ENCODE measurements at regions not wholly inside any gene's neighbourhood (a gene's known extent, or its start where the extent isn't known, plus 50 kb on each side); places are given as distances from the start of the nearest gene placed in this dataset.

DNA sequence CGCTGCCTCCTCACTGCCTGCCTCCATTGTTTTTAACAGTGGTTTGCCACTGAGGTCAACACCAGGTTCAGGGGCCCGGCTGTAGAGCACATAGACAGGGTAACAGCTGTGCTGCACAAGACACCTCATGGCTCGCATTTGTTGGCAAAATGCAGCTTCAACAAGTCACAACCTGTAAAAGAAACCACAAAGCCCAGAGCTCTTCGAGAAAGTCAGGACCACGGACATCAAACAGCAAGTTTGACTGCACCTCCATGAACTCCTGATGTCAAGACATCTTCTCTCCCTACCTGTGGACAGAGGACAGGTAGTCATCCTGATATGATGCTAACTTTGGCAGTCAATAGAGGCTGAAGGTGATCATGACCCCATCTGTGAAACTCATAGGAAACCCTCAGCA, 142.4 kb upstream of the SOX9 start:
- no peak for DNase-seq (ENCODE audit: low read depth)

DNA sequence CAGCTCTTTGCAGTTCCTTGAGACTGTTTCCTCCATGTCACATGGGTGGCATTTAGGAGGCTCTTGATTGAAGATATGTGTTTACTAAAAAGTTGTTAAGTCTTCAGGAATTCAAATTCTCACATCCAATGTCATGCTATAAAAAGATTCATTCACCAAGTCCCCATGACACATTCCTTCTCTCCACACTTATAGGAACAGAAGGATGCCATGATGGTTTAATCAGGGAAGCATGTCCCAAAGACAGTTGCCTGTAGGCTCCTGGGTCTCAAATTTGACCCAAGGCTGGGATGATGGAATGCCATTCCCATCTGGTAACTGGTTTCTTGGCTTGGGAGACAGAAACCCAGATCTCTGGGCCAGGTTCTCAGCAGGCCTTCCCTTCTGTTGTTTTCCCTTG, 140.6 kb upstream of the SOX9 start:
- no peak for DNase-seq (ENCODE audit: low read depth)

DNA sequence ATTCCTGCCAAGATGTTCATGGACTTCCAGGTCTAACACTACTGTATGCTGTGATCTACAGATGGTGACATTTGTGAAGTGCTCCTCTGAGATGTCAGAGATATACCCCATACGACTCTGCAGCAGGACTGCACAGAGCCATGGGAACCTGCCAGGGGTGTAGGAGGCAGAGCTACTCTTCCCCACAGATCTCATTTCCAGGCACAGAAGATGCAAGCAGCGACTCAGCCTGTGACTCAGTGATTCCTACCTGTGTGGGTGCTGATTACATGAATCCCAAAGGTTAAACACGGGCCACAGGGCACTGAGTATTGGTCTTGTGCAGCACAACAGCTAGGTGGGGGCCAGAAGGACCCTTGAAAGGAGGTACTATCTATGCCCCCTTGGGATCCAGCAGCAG, 137.0 kb upstream of the SOX9 start:
- no peak for DNase-seq (ENCODE audit: low read depth)

DNA sequence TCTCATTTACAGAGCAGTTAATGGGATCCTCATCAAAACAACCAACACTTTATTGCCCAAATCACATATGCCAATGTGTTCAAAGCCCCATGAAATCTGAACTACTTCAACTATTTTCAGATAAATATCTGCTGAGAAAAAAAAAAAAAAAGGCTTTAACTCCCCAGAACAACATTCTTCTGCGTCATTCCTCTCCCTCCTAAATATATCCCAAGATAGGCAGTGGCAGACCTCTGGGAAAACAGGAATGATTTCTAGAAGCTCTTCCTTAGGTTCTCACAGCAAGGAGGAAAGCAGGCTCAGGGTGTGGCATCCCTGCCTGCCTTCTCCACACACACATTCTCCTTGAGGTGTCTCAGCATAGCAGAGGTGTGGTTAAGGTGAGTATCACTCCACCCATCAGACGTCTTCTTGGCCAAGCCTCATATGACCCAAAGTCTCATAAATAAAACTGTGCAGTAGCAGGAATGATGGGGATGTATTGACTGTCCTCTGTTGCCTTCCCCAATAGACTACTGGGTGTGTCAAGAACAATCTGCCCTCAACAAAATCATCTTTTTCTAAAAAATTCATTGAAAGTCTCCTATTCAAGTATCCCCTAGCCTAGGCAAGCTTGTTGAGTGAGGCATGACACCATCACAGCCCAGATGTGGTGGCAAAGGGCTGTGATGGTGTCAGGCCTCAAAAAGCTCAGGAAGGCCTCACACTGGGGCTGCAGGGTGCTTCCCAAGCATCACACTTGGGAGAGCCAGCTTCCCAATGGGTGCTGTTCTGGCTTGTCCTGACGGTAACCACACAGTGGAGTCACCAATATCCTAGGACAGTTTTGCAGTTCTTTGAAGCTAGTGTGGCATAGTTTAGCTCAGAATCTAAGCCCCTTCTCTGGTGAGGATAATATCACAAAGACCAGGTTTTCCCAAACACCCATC, 135.4 kb upstream of the SOX9 start:
- DNase-seq (ENCODE audit: low read depth), result no peak

DNA sequence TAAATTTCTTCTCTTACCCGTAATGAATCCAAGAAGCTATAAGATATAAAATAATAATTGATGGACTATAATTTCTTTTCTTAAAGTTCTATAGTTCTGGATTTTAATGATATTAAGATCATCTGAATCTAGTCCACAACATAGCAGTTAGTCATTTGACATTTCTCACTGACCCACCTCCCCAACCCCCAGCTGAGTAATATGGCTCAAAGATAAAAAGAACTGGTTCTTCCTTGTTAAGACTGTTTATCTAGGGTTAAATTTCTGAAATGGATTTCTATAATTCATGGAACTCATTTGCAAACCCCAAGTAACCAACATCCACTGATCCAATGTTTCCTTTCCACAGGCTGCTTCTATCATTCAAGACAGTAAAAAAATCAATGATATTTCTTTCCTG, 133.9 kb upstream of the SOX9 start:
- DNase-seq (ENCODE audit: low read depth), result no peak

DNA sequence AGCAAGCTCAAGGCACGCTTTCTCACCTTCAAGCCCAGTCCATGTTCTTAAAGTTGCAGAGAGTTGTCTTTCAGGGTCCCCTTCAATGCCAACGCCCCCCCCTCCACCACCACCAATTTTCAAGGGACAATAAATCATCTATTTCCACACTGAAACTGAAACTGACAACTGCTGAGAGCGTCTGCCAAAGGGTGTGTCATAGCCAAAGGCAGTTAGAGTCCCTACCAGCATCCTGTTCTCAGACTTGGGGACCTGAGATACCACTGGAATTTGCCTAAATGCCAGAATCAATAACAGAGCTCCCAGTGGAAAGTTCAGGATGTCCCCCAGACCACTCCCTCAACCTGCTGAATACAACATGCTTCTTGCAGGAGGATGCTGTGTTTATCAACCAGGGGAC, 133.2 kb upstream of the SOX9 start:
- no peak for DNase-seq (ENCODE audit: low read depth)

DNA sequence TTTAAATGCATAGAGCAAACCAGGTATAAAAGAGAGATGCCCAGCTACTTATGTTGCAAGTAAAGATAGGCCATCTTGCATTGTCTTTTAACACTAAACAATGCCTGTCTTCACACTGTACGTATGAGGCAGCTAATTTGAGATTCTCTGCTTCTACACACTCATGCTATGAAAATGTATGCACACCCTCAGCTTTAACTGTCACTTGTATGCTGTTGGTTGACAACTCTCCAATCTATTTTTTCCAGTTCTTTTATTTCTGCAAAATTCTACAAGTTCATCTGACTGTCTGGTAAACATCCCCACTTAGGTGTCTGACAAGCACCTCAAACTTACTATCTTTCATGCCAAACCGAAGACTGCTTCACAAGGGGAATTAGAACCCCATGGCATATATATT, 131.7 kb upstream of the SOX9 start:
- no peak for DNase-seq (ENCODE audit: low read depth)

DNA sequence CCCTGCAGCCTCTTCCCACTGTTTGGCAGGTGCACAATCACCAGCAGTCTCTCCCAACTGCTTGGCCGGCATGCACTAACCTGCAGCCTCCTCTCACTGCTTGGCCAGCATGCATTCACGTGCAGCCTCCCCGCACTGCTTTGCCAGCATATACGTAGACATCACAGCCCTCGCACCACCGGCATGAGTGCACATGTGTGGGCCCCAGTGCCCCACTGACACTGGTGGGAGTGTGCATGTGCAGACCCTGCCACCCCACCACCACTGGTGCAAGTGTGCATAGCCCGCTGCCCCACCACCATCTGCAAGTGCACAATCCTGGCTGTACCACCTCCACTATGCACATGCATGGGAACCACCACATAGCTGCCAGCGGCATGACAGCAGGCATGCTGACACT, 127.5 kb upstream of the SOX9 start:
- DNase-seq (ENCODE audit: low read depth), result no peak

DNA sequence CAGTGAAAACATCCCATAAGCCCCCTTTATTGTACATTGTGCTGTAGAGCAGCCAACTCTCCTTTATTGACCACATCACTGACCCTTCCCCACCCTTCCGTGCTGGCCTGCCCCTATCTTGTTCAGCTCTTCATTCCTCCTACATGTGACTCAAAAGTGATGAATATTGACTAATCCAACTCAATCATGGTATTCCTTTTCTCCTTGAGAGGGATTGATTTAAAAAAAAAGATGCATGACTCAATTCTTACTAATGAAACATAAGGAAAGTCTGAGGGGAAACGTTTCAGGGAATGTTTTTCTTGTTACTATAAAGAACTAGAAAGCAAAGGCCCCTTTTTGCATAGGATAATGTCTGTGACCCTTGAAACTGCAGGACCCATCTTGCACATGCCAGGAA, 125.2 kb upstream of the SOX9 start:
- DNase-seq (ENCODE audit: low read depth), result no peak

DNA sequence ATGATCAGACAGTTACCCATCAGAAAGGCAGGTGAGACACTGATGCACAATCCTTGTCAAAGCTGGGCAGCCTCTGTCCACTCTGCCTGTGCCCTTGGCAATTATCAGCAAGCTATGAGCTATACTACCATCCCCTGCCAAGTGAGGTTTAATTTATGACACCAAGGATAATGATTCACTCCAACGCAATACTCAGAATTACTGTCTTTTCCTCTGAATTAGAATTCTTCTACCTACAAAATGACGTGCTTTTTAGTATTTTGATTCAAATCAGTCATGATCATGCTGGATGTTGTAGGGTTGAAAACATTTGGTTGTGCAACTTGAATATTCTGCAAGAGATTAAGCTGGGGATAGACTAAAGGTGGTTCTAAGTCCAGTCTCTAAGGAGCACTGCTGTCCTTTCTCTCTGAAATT, 116.8 kb upstream of the SOX9 start:
- DNase-seq (ENCODE audit: low read depth), result no peak

DNA sequence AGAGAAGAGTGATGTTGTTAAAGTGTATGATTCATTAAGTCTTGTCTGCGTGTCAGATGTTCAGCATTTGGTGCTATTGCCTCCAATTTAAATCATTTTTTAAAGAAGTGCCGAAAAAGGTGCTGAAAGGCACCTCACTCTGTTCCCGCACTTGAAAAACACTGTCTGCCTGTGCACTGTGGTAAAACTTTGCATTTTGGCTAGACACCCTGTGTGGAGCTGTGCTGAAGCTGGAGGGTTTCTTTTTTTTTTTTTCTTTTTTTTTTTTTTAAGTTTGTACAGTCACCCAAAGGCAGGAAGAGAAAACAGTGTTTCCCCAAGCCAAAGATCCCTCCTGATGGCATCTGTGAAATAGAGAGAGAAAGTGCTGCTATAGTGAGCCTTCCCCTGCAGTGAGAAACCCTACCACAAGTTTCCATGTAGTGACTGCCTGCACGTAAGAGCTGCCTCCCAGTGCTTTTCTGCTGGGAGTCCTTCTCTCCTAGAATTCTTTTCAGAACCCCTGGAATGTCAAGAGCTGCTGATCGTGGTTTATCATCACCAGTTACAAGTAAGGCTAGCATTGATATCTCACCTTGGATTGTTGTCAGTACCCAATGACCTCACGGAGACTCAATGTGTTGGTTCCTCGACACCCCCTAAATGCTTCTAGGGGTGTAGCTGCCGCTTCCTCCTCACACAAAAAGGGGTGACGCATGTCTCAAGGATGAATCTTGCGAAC, 116.0 kb upstream of the SOX9 start:
- no peak for DNase-seq (ENCODE audit: low read depth)

DNA sequence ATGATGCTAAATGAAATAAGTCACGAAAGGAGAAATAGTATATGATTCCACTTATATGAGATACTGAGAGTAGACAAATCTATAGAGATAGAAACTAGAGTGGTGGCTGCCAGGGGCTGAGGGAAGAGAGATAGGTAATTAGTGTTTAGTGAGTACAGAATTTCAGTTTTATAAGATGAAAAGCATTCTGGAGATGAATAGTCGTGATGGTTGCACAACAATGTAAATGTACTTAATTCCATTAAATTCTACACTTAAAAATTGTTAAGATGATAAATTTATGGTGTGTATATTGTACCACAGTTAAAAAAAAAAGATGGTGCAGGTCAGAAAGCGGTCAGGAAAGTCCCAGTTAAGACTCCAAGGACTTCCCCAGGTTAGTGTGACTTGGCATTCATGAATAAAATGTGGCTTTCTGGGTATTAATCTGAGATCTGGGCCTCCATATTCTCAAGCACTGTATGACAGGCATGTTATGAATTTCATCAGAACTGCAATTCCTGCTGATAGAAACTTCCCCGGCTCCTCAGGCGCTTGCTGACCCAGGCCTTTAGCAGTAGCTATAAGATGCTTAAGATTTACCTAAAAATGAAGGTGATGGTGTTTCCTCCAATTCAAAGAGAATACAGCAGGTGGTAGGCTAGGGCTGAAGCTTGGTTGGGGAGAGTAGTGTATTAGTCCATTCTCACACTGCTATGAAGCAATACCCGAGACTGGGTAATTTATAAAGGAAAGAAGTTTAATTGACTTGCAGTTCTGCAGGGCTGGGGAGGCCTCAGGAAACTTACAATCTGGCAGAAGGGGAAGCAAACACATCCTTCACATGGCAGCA, 115.3 kb upstream of the SOX9 start:
- no peak for DNase-seq (ENCODE audit: low read depth)

DNA sequence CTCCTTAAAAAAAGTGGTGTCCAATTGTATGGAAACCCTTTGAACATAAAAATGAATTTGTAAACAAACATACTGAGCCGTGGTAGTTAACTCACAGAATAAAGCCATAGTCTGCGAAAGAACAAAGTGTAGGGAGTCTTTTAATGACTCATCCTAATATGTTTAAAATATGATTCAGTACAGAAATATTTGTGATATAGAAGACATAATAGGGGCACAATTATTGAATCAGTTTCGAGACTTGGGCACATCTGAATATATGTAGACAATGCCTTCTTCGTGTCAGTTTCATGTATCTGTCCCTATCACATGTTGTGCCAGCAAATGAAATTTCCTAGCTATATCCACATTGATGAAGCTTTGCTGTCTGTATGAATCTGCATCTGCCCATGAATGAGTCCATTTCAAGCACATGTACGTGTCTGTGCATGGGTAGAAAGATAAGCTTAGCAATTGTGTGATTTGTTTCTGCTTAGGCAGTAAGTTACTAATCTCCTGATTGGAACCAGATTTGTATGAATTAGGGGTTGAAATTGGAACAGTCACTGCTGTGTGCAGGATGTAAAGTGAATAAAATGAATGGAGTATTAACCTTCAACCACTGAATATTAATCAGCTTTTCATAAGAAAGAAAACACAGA, 112.5 kb upstream of the SOX9 start:
- no peak for DNase-seq (ENCODE audit: low read depth)

DNA sequence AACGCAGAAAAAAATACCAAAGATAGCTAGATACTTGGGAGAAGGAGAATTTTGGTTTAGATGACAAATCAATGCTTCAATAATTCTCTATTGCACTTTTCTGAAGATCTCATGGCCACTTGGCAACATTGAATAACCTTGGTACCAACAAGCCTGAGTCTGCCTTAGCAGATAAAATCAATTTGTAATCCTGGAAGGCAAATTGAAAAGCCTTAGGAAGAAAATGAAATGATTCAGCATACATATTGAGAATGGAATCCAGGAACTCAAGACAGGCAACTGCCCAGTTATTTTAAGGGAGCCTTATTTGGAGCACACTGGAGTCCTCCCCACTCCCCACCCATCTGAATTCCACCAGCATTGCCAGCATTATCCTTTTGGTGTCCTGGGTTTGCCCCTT, 109.3 kb upstream of the SOX9 start:
- no peak for DNase-seq (ENCODE audit: low read depth)

DNA sequence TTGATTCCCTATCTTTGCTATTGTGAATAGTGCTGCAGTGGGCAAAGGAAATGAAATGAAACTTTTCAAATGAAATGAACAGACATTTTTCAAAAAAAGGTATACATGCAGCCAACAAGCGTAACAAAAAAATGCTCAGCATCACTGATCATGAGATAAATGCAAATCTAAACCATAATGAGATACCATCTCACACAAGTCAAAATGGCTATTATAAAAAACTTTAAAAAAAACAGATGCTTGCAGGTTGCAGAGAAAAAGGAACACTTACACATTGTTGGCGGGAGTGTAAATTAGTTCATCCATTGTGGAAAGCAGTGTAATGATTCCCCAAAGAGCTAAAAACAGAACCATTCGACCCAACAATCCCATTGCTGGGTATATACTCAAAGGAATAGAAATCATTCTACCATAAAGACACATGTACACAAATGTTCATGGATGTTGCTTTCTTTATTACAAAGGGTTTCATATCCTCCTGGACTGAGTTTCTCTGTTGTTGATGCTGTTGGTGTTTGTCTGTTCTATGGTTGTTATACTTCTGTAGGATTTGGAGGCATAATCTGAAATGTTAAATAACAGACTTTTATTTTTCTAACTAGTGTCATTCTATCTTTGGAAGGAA, 99.3 kb upstream of the SOX9 start:
- no peak for DNase-seq (ENCODE audit: low read depth)

DNA sequence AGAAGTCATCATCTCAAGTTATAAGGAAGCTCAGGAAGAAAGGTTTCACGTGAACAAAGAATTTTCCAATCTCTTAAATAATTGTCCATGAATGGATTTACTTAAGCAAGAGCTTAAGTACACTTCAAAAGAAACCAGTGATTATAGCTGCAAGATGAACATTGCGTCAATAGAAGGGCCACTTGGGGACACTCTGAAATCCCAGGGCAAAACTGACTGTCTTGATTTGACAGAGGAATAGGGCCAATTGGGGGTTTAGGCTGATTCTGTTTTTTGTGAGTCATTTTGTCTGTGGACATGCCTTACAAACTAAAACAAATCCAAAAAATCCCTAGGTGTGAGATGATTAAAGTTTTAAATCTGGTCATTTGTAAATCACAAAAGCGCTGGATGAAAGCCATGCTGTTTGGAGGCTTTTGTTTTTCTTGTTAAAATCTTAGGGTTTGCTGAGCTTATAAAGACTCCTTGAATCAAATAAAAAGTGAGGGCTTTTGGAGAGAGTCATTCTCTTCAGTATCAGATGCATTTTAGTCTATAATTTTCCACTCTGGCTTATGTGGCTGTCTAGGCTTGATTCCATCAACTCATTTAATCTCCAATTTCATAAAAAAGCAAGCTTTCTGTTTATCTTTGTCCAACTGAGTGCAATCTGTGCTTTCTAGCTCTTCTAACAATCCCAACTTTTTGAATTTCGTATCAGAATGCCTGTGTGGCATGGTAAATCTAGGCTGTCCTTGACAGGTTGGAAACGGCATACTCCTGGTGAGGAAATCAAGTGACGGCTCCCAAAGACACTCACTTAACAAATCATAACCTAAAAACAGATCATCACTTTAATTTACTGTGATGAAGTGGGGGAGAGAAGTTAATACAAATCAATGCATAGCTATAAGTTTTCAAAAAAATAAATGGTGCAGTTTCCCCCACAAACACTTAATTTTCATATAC, 98.2 kb upstream of the SOX9 start:
- no peak for DNase-seq (ENCODE audit: low read depth)

DNA sequence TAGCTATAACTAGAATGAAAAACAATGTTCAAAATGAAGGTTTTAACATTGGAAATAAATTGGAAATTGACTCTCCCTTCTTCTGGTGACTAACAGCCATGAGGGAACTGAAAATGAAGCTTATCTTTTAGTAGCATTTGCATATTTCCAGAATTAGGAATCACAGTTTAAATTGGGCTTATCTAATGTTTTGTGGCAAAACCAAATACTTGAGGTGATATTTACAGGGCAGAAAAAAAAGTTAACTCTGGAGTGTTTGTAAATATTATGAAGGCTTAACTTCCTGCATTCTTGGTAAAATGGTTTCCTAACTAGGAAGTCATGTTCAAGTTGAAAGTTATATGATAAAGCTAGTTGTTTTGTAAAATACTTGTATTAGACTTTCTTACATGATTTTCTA, 96.4 kb upstream of the SOX9 start:
- no peak for DNase-seq (ENCODE audit: low read depth)

DNA sequence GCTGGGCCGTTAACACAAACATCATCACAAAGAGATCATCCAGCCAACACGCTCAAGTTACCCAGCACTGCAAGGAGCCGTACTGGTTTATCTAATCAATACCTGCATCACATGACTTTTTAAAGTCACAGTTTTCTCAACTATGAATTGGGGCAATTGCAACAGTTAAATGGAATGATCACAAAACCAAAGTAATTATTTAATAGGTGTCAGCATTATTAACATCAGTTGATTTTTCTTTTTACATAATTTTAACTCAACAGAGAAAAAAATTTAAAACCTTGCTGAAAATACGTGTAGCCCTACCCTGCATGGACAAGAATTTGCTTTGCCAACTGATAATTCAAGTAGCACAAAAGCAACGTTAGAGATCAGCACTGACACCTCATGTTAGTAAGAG, 95.7 kb upstream of the SOX9 start:
- no peak for DNase-seq (ENCODE audit: low read depth)

DNA sequence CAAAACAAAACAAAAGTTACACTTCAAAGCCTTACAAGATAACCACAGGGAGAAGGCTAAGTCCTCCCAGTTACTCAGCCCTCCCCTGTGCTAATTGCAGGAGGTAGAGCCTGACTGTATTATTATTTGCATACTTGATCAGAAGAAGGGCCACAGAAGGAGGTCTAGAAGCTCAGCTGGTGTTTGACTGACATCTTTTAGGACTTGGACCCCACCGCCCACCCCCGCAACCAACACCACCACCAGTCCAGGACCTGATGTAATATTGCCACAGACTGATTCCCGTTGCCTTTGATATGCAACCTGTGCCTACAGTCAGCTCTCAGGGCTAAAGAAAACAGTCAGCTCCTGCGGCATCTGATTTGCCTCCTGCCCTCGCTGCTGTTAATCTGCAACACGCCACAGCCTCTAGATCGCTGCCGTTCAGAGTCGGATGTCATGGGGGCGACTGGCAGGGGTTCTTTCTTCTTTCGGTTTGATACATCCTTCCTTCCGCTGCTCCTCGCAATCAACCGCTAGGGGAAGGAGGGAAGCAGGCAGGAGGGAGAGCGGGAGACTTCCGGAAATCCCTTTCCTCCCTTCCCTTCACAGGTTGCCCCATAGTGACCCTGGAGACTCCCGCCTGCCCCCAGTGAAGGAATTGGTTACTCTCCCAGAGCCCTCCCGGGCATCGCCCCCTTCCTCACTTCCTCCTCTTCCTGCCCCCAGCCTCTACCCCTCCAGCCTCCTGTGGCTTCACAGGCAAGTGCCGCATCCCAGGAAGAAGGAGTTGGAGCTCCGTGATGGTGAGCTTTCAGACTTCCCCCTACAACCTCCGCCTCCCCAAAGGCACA, 90.5 kb upstream of the SOX9 start:
- no peak for DNase-seq (ENCODE audit: low read depth)
